Embryonic facial prominence (tissue), 1 donor: ENCODE measurements at regions not wholly inside any gene's neighbourhood (a gene's known extent, or its start where the extent isn't known, plus 50 kb on each side); places are given as distances from the start of the nearest gene placed in this dataset.

Experiments used
- DNase-seq: peaks from one replicate; pipeline ENCODE4 v3.0.0-alpha.2; 2016; ENCODE audit errors: extremely low spot score

DNA sequence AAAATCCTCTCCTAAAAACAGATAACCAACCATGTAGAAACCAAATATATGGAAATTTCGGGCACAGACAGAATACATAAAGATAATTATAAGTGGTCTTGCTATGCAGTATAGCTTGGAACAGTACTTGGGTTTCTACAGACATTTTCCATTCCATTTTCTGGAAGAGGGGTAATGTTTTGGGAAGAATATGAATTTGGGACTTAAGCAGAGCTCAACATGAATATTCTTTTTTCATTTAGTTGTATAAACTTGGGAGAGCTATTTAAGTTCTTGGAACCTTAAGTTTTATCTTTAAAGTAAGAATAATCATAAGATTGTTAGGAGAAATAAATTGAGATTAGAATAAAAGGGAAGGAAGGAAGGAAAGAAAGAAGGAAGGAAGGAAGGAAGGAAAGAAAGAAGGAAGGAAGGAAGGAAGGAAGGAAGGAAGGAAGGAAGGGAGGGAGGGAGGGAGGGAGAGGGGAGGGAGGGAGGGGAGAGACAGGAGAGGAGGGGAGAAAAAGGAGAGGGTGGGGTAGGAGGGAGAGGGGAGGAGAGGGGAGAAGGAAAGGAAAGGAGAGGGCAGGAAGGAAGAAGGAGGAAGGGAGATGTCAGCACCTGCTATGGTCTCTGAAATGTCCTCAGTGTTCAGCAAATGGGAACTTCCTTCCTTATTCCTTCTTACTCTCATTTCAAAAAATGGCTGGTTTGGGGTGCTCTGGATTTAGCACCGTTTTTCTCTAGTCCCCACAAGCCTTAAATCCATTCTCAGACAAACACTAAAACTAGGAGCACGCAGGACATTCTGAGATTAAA lies 248.3 kb downstream of the LY86 start:
- DNase-seq, result no peak

DNA sequence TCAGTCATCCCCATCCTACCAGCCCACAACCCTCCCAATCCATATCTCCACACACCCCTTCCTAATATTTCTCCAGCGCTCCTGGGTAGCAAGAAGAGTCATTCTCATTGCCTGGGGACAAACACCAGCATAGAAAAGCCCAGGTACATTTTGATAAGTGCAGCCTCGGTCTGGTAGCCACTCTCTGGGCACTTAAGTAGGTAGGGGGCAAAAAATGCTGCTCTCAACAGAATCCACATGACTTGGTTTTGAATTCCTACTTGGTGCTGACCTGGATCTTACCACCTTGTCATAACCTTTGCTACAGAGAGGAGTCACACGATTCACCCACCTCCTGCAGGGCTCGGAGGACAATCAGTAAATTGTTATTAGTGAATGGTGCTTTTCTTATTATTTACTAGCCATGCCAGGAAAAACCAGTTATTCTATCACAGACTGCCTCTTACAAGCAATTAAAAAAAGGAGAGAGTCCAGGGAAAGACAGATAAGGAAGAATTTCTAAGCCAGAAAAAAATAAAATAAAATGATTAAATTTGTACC lies 249.1 kb downstream of the LY86 start:
- DNase-seq, result no peak

DNA sequence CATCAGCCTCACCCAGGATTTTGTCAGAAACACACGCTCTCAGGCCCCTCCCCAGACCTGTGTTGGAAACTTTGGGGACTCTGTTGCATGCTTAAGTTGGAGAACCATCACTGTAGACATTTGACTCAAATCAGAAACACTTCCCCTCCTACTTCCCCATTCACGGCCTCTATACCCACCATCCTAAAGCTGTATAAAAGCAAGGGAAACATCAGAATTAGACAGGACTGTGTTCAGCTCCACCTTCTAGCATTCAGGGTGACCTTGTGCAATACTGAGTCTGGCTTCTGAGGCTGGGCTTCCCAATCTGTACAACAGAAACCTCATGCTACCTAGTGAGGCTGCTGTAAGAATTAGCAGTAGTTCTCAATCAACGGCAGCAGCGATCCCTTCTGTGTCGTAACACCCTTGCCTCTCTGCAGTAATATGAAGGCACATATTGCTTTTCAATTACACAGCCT lies 252.3 kb downstream of the LY86 start:
- no peak for DNase-seq

DNA sequence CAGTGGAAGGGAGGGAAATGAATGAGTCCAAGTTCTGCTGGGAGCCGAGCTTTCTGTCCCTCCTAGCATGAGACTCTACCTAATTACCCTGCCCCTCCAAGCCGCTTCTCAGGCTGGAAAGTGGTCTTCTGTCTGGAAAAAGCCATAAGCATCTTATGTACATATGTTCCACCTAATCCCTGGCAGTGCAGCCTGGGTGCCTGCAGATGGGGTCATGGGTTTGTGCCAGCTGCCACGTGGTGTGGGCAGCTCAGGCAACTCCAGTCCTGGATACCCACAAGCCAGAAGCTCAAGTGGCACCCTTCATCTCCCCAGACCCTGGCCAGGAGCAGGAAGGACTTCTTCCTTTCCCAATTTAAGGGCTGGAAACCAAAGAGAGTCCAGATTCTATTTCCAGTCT lies 253.1 kb downstream of the LY86 start:
- no peak for DNase-seq

DNA sequence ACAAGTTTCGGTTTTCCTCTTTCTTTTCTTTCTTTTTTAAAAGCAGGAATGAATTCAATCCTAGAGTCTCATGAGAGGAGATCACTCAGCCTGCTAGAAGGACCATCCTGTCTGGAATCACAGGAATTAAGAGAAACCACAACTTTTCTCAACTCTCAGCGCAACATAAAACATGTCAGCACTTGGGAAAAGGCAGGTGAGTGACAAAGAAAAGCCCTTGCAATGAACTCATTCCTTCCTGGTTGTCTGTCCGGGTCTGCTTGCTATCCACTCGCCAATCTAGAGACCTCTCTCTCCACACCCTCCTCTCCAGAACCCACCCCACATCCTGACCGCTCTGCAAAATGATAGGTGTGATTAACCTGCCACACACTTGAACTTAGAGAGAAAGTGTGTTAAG lies 253.8 kb downstream of the LY86 start:
- no peak for DNase-seq

DNA sequence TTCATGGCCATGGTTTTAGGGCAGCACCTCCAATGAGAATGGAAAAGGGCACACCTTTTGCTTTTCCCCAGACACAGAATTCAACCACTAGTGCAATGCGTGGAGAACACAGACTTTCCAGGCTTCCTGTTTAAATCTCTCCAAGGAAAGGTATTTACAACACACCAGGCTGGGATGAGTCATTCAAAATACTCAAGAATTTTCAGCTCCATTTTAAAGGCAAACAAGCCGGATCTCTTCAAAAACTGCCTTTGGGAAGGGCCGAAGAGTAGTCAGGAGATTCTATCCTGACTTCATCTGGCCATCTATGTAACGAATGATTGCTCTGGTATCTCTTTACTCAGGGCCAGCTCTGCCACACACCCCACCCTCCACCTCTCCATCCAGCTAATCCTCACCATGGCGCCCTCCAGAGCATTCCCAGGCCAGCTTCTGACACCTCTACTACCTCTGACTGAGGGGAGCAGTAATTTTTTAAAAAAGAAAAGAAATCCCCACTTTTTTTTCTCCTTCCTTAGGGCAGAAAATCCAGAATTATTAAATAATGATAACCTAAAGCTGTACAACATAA lies 254.6 kb downstream of the LY86 start:
- DNase-seq, result no peak

DNA sequence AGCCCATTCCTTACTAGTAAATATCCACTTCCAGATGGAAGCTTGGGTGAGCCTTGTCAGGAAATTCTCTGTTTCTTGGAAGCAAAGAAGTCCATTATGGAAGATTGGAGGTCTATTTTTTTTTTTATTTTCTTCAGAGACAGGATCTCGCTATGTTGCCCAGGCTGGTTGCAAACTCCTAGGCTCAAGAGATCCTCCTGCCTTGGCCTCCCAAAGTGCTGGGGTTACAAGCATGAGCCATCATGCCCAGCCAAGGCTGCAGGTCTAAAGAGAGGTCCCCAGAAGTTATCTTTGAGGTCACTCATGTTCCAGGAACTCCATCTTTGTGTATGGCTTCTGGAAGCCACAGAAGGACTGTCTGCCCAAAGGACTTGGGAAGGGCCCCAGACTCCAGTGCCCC lies 255.3 kb downstream of the LY86 start:
- no peak for DNase-seq

DNA sequence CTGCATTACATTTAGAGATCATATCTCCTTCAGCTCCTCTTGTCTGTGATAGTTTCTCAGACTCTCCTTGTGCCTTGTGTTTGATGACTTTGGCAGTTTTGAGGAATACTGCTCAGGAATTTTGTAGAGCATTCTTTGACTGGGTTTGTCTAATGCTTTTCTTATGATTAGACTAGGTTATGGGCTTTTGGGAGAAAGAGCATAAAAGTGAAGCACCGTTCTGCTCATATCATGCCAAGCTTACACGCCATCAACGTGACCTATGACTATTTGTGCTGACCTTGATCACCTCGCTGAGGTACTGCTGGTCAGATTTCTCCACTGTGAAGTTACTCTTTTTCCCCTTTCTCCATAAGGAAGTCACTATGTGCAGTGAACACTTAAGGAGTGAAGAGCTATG lies 256.0 kb downstream of the LY86 start:
- DNase-seq, result no peak

DNA sequence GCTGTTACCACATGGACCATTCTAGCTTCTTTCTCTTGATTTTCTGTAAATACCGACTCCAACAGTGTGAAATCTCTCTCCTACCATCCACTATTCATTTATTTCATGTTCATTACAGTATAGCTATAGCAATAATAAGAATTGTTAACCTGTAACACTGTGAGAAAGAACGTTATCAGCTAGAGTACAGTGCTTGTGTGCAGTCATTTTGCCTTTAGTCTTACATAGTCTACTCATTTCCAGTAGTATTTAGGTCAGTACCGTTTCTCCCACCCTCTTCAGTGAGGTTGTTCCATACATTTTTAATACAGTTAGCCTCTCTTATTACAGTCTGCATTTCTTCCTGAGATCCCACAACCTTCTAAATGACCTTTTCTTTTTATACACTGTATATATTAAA lies 257.1 kb downstream of the LY86 start:
- DNase-seq, result no peak

DNA sequence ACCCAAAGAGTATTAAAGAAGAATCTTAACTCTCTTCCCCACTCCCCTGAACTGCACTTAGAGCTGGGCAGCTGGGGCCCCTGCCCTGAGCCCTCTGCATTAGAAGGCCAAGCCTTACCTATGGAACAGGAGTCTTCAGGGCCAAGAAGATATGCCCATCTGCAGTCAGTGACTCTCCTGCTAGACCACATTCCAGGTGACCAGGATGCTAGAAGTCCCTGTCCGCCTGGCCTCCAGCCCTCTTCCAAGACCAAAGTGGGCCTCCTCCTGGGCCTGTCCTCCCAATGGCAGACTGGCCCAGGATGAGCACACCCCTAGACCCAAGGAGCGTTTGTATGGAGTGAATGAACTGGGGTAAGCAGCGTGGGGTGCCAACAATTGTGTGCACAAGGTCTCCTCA lies 259.1 kb downstream of the LY86 start:
- no peak for DNase-seq

DNA sequence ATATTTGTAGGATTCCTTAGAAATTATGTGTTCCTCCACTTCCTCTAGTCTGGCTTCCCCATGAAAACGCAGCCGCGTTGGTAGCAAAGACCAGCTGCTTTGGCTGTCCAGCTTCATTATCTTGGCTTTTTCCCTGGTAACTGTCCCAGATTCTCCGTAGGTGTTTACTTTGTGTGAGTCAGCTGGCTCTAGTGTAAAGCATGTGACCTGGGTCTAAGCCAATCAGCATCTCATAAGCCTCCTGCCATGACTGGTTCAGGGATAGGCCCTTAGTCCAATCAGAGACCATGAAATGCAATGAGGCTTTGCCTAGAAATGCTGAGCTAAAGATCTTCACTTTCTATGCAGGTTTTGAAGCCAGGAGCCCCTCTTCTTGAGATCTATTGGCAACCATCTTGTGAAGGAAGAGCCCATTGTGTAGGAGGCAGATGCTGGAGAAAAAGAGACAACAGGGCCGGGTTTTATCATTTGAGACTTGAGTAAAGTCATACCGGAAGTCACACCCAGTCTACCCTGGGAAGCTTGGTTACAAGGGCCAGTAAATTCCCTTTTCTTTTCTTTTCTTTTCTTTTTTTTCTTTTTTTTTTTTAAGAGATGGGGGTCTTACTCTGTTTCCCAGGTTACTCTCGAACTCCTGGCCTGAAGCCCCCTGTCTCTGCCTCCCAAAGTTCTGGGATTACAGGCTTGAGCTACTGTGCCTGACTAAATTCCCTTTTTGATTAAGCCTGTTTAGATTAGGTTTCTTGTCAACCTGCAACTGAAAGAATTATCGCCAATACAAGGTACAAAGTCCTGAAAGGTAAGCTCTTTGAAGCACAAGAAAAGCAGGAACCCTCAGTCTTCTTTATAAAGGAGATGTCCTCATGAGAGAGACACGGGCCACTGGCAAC lies 256.5 kb upstream of the RREB1 start:
- no peak for DNase-seq

DNA sequence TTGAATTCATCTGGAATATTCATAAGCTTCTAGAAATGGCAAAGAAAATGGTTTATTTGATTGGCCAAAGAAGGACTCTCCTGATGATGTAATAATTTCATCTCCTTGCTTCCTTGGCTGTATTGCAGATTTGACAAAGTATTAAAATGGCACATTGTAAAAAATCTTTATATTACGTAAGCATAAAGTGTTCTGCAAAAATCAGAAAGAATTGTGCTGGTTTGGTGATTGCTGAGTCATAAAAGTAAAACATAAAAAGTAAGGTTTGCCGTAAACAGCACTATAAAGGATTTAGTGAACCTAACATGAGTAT lies 255.9 kb upstream of the RREB1 start:
- no peak for DNase-seq

DNA sequence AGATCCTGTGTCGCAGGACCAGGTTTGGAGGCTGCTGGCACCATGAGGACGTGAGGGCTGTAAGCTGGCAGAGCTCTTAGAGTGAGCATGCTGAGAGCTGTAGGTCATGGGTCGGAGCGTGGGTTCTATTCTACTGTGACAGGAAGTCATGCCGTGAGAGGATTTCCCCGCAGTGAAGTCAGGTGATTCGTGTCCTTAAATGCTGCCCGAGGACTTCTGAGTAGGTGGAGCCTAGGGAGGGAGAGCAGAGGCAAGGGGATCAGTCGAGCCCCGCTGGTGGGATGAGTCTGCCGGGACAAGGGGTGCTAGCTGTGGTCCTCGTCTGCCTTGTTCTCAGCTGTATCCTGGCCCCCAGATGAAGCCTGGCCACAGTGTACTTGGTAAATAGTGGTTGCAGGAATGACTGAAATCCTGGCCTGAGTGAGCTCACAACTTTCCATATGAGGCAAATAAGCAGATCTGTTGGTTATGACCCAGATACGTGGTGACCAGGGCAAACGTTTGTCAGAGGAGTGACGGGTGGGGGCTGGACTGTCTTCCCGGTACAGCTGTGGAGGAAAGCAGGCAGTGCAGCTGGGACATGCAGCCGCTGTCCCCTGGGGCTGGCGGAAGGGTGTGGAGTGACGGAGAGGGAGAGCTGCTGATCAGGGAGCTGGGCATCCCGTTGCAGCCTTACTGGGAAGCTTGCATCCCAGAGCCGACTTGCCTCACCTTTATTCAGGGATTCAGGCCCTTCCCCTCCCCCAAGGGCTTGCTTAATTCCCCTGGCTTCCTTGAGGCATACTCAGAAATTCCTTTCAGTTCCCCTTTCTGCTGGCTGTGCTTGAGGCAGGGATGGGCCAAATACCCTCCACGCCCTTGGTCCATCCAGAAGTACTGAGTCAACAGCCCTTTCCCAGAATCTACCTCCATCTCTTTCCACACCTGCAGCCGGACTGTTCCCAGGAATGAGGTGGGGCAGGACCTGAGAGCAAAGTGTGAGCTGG lies 250.9 kb upstream of the RREB1 start:
- no peak for DNase-seq

DNA sequence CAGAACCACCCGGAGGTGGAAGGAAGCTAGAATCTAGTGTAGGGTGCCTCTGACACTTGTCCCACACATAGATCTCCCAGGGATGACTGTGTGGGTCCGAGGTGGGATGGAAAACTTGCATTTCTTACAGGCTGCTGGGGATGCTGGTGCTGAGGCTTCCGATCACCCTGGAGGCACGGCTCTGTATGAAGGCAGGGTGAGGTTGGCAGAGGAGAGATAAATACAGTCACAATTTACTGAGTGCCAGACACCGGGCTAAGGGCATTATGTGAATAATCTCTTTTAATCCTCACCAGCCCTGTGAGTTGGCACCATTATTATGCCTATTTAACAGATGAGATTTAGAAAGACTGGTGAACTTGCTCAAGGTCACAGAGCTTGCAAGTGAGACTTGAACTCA lies 250.2 kb upstream of the RREB1 start:
- DNase-seq, result no peak

DNA sequence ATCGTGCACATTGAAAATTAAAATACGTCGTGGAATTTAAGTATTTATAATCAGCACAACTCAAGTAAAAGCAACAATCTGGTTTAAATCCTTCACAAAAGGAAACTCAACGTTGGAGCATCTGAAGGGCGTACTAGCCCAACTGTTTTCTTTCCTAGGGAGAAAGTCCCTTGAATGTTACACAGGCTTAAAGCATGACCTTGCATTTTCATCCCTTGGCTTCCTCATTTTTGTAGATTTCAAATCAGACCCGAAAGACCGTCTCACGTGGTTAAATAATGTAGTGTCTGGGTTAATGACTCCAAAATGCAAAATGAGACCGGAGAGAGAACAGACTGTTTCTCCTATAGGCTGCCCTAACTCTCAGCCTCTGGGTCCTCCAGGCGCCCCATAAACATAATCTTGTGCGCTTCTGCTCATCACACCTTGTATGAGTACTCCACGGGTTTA lies 249.2 kb upstream of the RREB1 start:
- no peak for DNase-seq

DNA sequence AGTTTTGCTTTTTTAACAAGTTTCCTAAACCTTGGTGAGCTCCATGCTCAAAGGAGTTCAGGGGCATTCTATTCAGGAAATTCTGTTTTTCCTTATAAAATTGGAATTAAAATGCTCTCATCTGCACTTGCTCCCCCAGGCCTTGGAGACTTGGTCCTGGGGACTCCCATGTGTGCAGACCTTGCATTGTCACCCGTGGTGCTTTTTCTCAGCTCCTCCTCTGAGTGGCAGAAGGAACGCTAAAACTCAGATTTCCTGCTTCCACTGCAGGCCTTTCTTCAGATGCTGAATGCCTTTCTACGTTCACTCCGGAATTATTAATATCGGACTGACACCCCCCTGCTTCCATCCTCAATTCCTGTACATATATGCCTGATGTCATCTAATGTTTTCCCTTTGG lies 248.7 kb upstream of the RREB1 start:
- DNase-seq, result no peak

DNA sequence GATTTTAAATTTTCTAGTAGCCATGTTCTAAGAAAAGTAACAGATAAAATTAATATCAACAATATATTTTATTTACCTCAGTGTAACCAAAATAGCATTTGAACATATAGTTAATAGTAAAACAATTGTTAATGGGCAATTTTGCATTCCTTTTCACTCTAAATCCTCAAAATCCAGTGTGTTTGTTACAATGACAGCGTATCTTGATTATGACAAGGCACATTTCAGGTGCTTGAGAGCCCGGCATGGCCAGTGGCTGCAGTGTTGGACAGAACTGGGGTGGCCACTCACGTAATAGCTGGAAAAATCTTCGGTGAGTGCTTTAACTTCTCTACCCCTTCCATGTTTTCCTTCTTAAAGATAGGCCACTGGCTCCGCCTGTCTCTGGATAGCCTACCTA lies 248.0 kb upstream of the RREB1 start:
- DNase-seq, result no peak

DNA sequence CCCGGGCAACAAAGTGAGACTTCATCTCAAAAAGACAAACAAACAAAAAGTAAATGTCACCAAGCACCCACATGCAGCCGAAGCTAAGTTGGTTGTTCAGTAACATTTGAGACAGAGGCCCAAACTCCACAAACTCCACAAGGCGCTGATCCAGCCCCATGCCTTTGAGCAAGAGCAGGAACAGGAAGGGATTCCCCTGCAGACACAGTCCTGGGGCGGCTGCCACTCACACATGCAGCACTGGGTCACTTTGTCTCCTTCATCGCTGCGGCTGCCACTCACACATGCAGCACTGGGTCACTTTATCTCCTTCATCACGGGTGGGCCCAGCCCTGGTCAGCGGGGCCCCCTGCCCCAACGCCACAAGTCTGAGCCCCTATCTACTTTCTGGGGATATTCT lies 246.9 kb upstream of the RREB1 start:
- no peak for DNase-seq

DNA sequence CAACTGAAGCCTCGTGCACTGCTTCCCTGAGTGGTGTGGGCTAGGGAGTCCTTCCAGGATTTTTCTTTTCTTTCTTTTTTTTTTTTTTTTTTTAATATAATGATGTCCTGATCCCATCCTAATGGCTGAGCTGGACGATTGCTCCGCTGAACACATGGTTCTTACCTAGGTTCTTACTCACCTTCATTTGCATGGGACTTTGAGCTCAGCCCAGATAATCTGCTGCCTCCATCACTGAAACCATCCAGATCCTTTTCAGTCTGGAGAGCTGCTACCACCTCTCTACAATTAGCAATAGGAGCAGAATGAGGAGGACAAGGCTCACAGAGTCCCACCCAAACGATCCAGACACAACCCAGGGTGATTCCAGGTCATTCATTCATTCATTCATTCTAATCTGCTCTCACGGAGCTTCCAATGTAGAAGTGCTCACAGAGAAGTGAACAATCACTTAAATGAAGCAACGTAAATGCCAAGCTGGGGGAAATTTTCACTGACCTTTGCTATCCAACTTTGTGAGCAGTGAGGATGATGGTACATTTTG lies 246.3 kb upstream of the RREB1 start:
- no peak for DNase-seq

DNA sequence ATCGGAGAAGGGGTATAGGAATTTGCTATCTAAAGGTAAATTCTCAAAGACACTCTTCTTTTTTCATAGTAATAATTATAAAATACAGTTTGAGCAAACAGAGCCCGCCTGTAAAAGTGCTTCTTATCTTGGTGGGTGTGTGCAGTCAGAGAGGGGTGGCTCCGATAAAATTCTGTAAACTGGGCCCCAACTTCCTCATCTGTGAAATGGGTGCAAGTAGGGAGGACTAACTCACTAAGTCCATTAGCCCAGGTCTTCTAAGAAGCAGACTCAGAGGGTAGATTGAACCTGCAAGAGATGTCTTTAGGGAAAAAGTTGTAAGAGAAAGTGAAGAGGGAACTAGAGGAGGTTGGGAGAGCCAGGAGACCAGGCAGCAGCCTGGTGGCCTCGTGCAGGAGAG lies 245.8 kb upstream of the RREB1 start:
- no peak for DNase-seq
